MCF 10A (cell line): ENCODE measurements at regions not wholly inside any gene's neighbourhood (a gene's known extent, or its start where the extent isn't known, plus 50 kb on each side); places are given as distances from the start of the nearest gene placed in this dataset.

Experiments
- BruUV-seq: library from RNA; stranded (reverse); fragments of 400-500 nt; replicated peaks from 2 replicates; lab custom pipeline; 2021; lab: Mats Ljungman, UMichigan
- CTCF ChIA-PET: fragments of 300-600 bp; sonication (Branson Sonifier 250); formaldehyde crosslinking; extraction: SDS; loops from one replicate; lab custom pipeline; 2021; ENCODE audit warnings: antibody characterized with exemption, inconsistent platforms; lab: Yijun Ruan, JAX
- POLR2A ChIA-PET: fragments of 300-600, 350-650 bp; sonication (Branson Sonifier 250); formaldehyde crosslinking; extraction: SDS; loops from one replicate; lab custom pipeline; 2020; ENCODE audit warnings: antibody characterized with exemption, inconsistent platforms; lab: Yijun Ruan, JAX
- DNase-seq: peaks from one replicate; pipeline ENCODE4 v3.0.0-alpha.2; 2018; ENCODE audit not compliant: unreplicated experiment
- H3K27ac Mint-ChIP-seq: one replicate; pipeline ENCODE4 v1.8.0; 2022; ENCODE audit warnings: mild to moderate bottlenecking, low read depth, mixed read lengths; ENCODE audit not compliant: unreplicated experiment
- H3K27me3 Mint-ChIP-seq: one replicate; pipeline ENCODE4 v1.8.0; 2022; ENCODE audit warnings: mixed read lengths; ENCODE audit not compliant: insufficient read depth, unreplicated experiment
- H3K36me3 Mint-ChIP-seq: one replicate; pipeline ENCODE4 v1.8.0; 2022; ENCODE audit warnings: mild to moderate bottlenecking, moderate library complexity, mixed read lengths; ENCODE audit not compliant: insufficient read depth, unreplicated experiment
- H3K4me1 Mint-ChIP-seq: one replicate; pipeline ENCODE4 v1.8.0; 2022; ENCODE audit warnings: mixed read lengths; ENCODE audit not compliant: insufficient read depth, unreplicated experiment
- H3K4me3 Mint-ChIP-seq: one replicate; pipeline ENCODE4 v1.8.0; 2022; ENCODE audit warnings: mild to moderate bottlenecking, moderate library complexity, mixed read lengths; ENCODE audit not compliant: unreplicated experiment
- H3K9me3 Mint-ChIP-seq: one replicate; pipeline ENCODE4 v1.8.0; 2022; ENCODE audit warnings: mixed read lengths; ENCODE audit not compliant: unreplicated experiment
- CTCF ChIP-seq: fragments of 200-600 bp; IDR thresholded peaks from one replicate; pipeline ENCODE4 v1.8.0; 2022; ENCODE audit warnings: antibody characterized with exemption, mild to moderate bottlenecking; ENCODE audit not compliant: unreplicated experiment
- intact Hi-C: fragments of 100-400 bp; cut with micrococcal nuclease; formaldehyde crosslinking; loops from 2 replicates; pipeline ENCODE4 v1.14.1; 2022

- Mint-ChIP-seq H3K27ac (no peak overlapping the region), H3K4me3 (no peak overlapping the region), H3K9me3 (no peaks in the 10 kb centered on the region), H3K36me3 (no peaks in the 10 kb centered on the region), H3K27me3 (peaks cover 11% of the 10 kb centered on the region), H3K4me1 (peaks cover 2% of the 10 kb centered on the region)
- CTCF ChIA-PET, result interaction anchor here (1.6 kb wide), 1 partner anchor 8 kb away, joined by 10 read pairs; no protein-coding TSS in a partner anchor
- no peak for DNase-seq
- no peak for TF ChIP-seq CTCF
- BruUV-seq, result no TSS peak
- POLR2A ChIA-PET, result no interaction called here
- intact Hi-C loops, result loop anchor here (10.0 kb wide), 1 partner anchor 626 kb away; the partner anchor contains the start of gene GATA6
These were observed 142.4 kb upstream of the RBBP8 start for GRCh38 chr18:22790545-22791309.

- intact Hi-C loops, result loop anchor here (10.0 kb wide), 1 partner anchor 626 kb away; the partner anchor contains the start of gene GATA6
- no TSS peak for BruUV-seq
- CTCF ChIA-PET, result interaction anchor here (0.5 kb wide), 2 partner anchors 612 to 848 kb away, joined by 3 read pairs; no protein-coding TSS in a partner anchor
- Mint-ChIP-seq H3K4me1 (peaks cover 7% of the 10 kb centered on the region), H3K27me3 (peaks cover 11% of the 10 kb centered on the region), H3K9me3 (no peaks in the 10 kb centered on the region), H3K27ac (no peak overlapping the region), H3K4me3 (no peak overlapping the region), H3K36me3 (no peaks in the 10 kb centered on the region)
- POLR2A ChIA-PET, result no interaction called here
- no peak for TF ChIP-seq CTCF
- no peak for DNase-seq
These were observed 141.9 kb upstream of the RBBP8 start for GRCh38 chr18:22791310-22791610.

GRCh38 chr18:22796113-22796512 is 137.0 kb upstream of the RBBP8 start:
- peak; percentile 26 for DNase-seq
- Mint-ChIP-seq H3K36me3 (no peaks in the 10 kb centered on the region), H3K4me1 (peaks cover 8% of the 10 kb centered on the region), H3K27me3 (peaks cover 11% of the 10 kb centered on the region), H3K4me3 (no peak overlapping the region), H3K27ac (peak overlapping the region; percentile 35), H3K9me3 (no peaks in the 10 kb centered on the region)
- no peak for TF ChIP-seq CTCF
- ChIA-PET CTCF (interaction anchor here (0.6 kb wide), 2 partner anchors 27 to 695 kb away, joined by 3 to 8 read pairs; no protein-coding TSS in a partner anchor), POLR2A (no interaction called here)
- no TSS peak for BruUV-seq
- intact Hi-C loops, result loop anchor here (5.0 to 10.0 kb wide), 2 partner anchors 186 to 631 kb away; partner anchors contain the start of gene GATA6

GRCh38 chr18:22800551-22800951 is 132.6 kb upstream of the RBBP8 start:
- ChIA-PET CTCF (interaction anchor here (0.8 to 4.0 kb wide), 10 partner anchors 12 to 578 kb away, joined by 3 to 32 read pairs (median 3); no protein-coding TSS in a partner anchor), POLR2A (interaction anchor here (0.9 to 2.3 kb wide), 4 partner anchors 22 to 183 kb away, joined by 3 to 7 read pairs (median 3); no protein-coding TSS in a partner anchor)
- no peaks in the 10 kb centered on the region for H3K36me3 Mint-ChIP-seq
- H3K4me3 Mint-ChIP-seq, result no peak overlapping the region
- no peak overlapping the region for H3K27ac Mint-ChIP-seq
- DNase-seq, result no peak
- no peak for TF ChIP-seq CTCF
- H3K27me3 Mint-ChIP-seq, result no peaks in the 10 kb centered on the region
- intact Hi-C loops, result no loop called here
- H3K4me1 Mint-ChIP-seq, result peaks cover 8% of the 10 kb centered on the region
- H3K9me3 Mint-ChIP-seq, result no peaks in the 10 kb centered on the region
- BruUV-seq, result no TSS peak
